ENCODE measurements at regions not wholly inside any gene's neighbourhood (a gene's known extent, or its start where the extent isn't known, plus 50 kb on each side); places are given as distances from the start of the nearest gene placed in this dataset.

DNA sequence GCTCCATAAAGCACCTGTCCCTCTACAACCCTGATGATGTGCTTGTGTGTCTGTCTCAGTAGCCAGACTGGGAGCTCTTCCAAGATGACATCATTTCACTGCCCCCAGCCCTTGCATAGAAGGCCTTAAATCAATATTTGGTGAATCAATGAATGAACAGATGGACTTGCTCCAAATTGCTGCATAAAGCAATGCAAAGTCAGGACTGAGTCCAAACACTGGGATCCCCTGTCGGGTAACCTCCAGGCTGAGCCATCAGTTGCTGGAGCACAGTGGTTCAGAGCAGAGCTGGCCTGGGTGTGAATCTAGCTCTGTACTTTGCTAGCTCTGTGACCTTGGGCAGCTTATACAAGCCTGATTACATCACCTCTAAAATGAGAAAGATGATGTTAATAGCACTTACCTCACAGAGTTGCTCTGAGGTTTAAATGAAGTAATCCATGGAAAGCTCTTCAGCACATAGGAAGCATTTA lies 120.3 kb upstream of the VASH1 start:
- TF ChIP-seq CTCF (IDR thresholded peaks at IDR 0.05; ENCODE audit: poor library complexity, severe bottlenecking) (no peak), EZH2 (IDR thresholded peaks at IDR 0.05; ENCODE audit: borderline replicate concordance, insufficient read depth, low read length, poor library complexity, severe bottlenecking) (no peak), RAD21 (conservative IDR thresholded peaks at IDR 0.05) (no peak), EP300 (conservative IDR thresholded peaks at IDR 0.05; ENCODE audit: poor library complexity, severe bottlenecking) (no peak), REST (IDR thresholded peaks at IDR 0.05; ENCODE audit: borderline replicate concordance) (no peak), SMC3 (conservative IDR thresholded peaks at IDR 0.05; ENCODE audit: poor library complexity) (no peak), POLR2AphosphoS5 (IDR thresholded peaks at IDR 0.05) (no peak), MXI1 (conservative IDR thresholded peaks at IDR 0.05; ENCODE audit: poor library complexity, severe bottlenecking) (no peak)

Data from neural cell (in vitro differentiated cells).